NCI-H146 treated with DMSO at 0.1 percent for 48 hours (cell line): ENCODE measurements at regions not wholly inside any gene's neighbourhood (a gene's known extent, or its start where the extent isn't known, plus 50 kb on each side); places are given as distances from the start of the nearest gene placed in this dataset.

Experiments used
- DNase-seq: peaks from one replicate; lab custom pipeline; 2025; ENCODE audit not compliant: unreplicated experiment; lab: John Stamatoyannopoulos, UW

DNA sequence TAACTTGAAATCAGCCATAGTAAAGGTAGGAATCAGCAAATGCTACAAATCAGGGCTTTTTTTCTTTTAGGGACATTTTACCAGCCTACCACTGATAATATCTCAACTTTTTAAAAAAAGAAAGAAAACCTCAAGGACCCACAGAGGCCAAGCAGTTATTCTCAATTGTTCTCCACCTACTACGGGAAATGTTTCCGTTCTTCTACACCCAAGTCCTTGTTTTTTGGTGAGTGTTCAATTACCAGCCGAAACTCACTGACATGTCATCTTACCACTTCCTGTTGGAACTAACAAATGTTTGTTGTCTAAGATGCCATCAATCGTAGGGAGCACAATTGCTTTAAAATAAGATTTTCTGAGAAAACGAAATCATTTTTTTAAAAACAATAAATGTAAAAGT, 50.2 kb upstream of the CDK1 start:
- DNase-seq, result no peak

DNA sequence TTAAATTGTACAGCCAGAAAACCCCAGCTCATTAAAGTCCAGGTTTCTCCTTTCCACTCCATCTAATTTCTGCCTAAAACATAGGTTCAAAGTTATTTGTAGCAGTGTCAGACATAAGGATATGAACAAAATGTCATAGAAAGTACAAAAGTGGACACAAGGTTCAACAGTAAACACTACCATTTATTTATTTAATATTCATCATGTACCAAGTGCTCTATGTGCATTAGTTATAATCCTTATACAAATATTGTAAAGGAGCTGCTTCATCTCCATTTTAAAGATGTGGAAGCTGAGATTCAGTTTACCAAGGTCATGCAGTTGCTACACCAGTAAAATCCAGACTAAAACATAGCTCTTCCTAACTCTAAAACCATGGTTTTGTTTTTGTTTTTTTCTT, 52.0 kb upstream of the CDK1 start:
- no peak for DNase-seq

DNA sequence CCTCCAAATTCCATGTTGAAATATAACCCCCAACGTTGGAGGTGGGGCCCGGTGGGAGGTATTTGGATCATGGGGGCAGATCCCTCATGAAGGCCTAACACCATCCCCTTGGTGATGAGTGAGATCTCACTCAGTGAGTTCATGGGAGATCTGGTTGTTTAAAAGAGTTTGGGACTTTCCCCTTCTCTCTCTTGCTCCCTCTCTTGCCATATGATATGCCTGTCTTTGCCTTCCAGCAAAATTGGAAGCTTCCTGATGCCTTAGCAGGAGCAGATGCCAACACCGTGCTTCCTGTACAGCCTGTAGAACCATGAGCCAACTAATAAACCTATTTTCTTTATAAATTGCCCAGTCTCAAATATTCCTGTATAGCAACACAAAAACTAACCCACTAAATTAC, 55.7 kb upstream of the CDK1 start:
- no peak for DNase-seq

DNA sequence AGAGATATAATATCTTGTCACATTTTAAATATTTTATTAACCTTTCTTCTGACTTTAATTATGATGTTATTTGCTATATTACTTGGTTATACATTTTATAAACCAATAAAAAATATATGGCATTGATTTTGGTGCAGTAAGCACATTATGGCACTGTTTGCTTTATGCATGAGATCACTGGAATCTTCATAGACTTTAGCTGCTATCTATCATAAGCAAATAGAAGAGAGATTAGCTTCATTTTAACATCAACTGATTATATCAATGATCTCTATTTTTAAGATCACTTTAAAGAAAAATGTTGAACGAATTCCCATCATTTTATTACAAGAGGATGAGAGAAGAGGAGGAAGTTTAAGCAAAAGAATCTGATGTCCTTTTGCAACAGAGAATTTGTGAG, 58.6 kb upstream of the CDK1 start:
- no peak for DNase-seq

DNA sequence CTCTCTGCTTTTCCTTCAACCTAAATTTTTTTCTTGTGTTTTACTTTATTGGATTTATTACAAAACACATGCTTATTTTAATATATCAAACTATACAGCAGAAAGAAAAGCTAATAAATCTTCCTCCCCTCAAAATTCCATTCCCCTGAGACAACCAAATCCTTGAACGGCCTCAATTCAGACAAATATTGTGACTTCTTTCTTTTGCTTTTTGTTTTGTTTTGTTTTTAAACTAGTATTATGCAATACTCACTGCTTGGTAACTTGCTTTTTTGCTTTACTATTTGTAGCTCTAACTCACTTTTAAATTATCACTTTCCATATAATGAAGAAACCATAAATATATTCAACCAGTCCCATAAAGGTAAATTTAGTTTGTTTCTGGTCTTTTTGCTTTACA, 59.4 kb upstream of the CDK1 start:
- DNase-seq, result no peak

DNA sequence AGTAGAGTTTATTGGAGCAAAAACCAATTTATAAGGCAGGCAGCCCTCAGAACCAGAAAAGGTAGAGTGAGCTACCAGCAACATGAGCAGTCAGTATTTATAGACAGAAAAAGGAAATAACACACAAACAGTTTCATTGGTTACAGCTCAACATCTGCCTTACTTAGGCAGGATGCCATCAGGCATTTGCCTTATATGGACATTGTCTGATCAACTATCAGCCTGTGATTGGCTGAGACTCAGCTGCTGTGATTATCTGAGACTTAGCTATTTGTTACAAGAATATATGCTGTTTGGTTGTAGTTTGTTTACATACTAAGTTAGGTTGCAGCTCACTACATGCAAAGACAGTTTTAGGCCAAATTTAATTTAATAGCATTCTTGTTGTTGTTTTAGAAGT, 60.4 kb upstream of the CDK1 start:
- no peak for DNase-seq

DNA sequence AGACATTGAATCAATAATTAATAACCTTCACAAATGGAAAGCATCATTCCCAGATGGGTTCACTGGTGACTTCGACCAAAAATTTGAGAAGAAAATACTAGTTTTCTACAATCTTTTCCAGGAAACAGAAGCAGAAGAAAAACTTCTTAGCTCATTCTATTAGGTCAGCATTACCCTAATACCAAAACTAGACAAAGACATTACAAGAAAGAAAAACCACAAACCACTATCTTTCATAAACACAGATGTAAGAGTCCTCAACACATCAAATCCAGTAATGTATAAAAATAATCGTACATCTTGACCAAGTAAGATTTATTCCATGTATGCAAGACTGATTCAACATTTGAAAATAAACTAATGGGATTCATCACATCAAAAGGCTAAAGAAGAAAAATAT, 64.0 kb upstream of the CDK1 start:
- no peak for DNase-seq

DNA sequence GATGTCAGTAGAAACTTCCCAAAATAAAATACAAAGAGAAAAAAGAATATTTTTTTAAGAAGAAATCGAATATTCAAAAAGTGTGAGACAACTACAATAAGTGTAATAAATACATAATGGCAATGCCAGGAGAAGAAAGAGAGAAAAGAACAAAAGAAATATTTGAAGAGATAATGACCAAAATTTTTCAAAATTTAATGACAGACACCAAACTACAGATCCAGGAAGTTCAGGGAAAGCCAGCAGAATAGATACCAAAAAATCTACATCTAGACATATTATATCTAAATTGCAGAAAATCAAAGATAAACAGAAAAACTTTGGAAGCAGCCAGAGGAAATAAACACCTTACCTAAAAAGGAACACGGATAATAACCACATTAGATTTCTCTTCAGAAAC, 66.8 kb upstream of the CDK1 start:
- DNase-seq, result no peak

DNA sequence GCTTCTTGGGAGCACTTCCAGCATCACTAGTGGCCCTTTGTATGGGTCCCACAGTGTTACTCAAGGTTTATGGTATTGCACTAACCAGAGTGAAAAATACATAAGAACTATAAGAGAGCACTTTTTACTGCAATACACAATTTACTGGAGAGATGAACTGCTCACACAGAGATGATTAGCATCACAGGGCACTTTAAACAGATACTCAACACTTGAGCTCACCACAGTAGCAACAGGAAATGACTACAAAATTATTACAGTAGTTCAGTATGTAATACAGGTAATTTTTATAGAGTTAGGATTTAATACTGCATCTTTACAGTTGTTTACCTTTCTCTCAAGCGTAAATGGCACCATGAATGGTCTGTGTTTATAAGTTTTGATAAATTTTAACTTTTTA, 68.2 kb upstream of the CDK1 start:
- no peak for DNase-seq

DNA sequence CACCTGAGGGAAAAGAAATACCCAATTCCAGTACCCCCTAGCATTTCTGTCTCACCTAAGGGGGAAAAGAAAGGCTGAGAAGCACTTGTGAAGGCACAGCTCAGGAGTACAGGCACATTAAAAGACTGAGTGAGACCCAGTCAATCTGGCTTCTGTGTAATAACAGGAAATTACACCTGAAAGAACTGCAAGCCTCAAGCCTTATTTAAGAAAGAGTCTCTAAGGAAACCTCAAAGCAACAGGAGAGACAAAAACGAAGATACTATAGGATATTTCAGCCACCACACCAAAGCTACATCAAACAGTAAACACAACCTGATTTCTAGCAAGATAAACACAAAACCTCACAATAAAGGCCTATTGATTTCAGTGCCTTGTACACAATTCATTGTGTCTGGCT, 69.6 kb upstream of the CDK1 start:
- no peak for DNase-seq

DNA sequence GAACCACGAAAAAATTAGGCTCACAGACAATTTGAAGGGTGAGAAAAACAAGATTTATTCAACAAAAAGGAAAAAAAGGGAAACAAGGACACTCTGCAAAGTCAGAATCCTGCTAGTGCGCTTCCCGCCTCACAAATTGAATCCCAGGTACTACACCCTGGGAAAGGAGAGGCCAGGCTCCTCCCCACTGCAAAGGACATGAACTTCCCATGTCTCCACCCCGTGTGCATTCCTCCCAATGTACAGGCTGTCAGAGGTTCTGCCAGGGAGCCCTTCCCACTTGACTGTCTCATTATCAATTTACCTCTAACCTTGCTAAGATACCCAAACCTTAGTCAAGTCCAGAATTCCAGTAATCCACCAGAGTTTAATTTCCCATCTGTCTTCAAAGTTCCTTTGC, 70.4 kb upstream of the CDK1 start:
- DNase-seq, result no peak

DNA sequence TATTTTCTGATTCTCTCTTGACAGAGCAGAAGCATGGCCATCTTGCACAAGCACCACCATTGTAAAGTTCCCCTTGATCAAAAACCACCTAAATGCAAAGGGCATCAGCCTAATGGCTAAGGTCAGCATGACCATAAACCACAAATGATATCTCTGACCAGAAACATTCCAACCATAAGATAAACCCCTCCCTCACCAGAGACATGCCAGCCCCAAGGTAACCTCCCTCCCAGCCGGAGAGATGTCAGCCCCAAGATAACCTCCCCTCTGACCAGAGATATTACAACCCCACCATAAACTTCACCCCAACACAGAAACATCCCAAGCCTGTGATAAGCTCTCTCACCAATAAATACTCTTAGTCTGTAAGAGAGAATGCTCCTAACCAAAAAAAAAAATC, 72.1 kb upstream of the CDK1 start:
- no peak for DNase-seq

DNA sequence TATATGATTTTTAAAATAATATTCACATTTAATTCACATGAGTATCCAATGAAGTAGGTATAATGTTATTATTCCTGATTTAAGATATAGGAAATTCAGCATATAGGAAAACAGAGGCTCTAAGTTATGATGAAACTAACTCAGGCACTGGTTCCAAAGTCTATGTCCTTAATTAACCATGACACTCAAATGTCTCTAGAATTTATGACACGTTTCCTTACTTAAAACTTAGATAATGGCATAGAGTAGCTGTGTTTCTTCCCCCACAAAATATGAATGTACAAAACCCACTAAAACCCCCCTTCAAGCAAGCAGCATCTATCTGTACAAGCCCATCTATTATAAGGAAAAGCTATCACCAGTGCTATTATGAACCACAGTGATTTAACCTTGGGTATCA, 72.9 kb upstream of the CDK1 start:
- DNase-seq, result no peak

DNA sequence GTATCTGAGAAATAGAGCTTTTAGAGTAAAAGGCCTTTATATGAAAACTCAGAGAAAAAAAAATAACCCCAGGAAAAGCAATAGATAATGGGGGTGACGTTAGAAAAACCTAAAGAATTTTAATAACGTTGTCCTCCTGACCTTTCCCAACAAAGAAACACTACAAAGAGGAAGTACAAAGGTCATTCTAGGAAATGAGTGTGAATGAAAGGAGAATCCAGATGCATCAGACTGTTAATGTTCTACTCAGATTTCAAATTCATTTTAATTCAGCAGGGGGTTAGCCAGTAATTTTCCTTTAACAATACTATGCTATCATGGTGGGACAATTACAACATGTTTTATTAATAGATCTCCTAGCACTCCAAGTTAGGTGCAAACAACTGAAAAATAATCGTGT, 73.8 kb upstream of the CDK1 start:
- peak; percentile 97 for DNase-seq

DNA sequence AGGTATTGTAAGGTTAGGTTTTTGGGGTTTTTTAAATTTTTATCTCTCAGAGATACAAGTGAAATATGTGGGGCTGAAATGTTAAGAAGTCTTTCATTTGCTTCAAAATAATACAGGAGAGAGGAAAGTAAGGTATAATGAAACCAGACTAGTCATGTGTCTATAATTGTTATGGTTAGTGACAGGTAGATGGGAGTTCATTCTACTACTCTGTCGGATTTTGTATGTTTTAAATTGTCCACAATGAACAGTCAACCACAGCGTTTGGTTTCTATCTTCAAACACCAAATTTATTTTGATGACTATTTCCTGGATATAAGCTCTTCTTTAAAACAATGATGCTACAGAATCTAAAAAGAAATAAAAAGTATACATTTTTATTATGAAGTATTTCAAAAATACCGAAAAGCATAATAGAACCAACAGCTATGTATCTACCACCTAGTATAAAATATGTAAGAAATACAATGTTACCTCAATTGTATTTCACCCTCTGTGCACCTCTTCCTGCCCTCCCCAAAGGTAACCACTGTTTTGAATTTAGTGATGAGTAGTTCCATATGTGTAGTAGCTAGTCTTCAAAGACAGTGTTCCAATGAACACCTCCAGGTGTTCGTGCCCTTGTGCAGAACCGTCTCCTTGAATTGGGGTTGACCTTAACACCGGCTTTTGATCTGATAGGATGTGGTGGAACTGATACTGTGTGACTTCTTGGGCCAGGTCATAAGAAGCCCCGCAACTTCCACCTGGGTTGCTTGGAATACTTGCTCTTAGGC, 74.8 kb upstream of the CDK1 start:
- no peak for DNase-seq

DNA sequence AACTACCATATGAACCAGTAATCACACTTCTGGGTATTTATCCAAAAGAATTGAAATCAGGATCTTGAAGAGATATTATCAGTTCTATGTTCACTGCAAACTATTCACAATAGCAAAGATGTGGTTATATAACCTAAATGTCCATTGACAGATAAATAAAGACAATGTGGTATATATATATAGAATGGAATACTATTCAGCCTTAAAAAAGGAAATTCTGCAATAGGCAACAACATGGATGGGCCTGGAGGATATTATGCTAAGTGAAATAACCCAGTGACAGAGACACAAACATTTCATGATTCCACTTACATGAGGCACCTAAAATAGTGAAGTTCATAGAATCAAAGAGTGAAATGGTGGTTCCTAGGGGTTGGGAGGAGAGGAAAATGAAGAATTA, 90.6 kb upstream of the CDK1 start:
- no peak for DNase-seq

DNA sequence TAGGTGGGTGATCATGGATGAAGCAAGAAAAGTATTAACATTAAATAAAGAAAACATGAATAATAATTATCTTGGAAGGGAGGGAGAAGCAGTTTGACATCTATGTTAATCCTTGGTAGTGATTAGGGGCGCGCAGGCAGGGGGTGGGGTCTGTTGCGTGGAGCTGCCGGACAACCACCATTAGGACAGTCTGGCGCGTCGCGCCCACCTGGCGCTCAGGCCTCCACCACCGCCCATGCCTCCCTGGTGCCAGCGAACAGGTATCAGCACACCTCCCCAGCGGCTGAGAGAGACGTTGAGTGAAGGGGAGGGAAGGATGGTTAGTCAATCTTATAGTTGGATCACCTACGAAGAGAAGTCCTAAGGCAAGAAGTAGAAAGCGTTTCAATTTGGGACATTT, 94.2 kb upstream of the CDK1 start:
- DNase-seq, result no peak

DNA sequence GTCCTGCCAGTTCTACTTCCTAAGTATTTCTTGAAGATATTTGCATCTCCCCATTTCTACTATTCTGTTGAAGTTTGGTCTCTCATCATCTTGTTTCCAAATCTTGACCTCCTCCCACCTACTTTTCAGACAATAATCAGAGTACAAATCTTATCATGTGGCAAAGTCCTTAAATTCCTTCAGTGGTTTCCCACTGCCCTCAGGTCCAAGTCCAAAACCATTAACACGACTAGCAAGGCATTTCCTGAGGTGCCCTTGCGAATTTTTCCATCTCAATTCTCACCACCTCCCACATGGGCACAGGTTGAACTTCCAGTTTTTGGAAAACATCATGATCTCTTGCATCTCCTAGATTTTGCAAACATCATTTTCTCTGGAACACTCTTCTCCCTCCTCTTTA, 97.2 kb upstream of the CDK1 start:
- DNase-seq, result no peak

DNA sequence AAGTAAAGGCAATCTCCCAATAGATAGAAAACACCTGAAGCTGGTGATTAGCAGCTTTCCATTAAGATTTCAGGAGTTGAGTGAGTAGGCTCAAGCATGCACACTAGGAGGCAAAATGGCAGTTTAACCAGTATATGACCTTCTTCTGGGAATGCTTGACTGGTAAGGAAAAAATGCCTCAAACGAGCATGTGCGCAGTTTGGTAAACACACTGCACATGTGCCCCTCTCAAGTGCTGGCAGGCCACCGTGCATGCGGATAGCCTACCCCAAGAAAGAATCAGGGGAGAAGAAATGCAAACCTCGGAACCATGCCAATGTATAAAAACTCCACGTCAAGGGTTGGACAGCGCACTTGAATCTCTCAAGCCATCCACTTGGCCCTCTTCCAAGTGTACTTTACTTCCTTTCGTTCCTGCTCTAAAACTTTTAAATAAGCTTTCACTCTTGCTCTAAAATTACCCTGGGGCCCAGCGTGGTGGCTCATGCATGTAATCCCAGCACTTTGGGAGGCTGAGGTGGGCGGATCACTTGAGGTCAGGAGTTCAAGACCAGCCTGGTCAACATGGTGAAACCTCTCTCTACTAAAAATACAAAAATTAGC, 98.8 kb upstream of the CDK1 start:
- DNase-seq, result no peak

DNA sequence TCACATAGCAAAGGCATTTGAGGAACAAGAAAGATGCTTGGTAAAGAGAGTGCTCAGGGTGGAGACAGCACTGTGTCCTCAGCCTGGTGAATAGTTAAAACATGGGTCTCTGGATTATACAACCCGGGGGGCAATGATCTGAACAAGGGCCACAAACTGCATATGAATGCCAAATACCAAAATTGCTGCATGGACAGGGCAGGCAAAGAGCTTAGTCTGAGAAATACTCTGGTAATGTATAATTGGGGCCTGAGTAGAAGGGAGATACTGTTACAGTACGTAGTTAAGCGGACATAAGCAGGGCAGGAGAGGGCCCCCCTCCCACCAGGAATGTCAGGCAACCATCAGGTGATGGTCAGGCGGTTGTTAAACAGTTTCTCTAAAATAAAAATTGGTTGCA, 99.3 kb upstream of the CDK1 start:
- no peak for DNase-seq

DNA sequence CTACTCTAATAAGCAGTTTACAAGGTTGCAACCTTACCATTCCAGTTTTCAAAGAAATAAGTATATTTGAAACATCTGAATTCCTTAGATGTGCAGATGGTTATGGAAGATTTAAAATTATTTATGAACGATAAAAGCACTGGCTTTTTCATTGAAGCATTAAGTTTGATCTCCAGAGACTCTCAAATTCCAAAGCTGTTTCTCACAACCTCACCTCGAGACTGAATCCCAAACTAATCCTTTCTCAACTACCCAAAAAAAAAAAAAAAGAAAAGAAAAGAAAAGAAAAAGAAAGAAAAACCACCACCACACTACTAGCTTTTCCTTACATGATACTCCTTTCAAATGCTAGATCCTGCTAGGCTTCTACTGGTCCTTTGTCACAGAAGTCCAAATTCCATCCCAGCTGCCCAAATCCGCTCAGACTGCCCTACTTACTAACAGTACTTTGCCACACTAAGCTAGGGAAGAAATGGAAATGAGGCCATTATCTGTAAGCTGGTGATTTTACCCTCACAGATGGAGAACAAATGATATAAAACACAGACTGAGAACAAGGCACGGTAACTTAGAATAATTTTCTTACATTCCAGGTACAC, 100.6 kb upstream of the CDK1 start:
- DNase-seq, result no peak

DNA sequence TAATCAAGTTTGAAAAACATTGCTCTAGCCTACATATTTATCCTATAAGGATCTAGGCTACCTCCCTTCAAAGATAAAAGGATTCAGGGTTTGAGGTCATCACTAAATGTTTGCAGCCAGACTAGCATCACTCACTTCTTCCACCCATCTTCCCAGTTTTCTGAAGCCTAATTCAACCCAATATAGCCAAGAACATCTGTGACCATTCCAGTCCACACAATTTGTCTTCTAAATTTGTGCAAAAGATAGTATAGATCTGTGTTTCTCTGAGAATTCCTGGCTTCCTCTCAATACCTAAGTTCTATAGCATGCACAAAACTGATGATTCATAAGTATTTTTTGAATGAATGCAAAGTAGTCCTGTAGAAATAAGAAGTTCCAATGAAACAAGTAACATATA, 103.0 kb upstream of the CDK1 start:
- DNase-seq, result no peak

DNA sequence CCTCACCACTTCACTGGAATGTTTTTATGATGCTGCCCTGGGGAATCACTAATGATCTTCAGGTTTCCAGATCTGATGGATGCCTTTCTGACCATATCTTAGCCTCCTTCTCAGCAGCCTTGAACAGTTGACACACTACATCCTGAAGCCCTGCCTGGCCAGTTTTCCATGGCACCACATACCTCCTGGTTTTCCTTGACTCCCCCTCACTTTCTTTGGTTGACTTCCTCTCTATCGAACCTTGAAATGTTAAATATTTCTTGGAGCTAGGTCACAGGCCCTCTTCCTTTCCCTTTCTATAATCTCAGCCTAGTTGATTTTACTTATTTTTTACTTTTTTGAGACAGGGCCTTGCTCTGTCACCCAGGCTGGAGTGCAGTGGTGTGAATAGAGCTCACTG, 108.8 kb upstream of the CDK1 start:
- DNase-seq, result no peak
